ENCODE measurements at regions not wholly inside any gene's neighbourhood (a gene's known extent, or its start where the extent isn't known, plus 50 kb on each side); places are given as distances from the start of the nearest gene placed in this dataset.

- no peak overlapping the region for H3K4me3 ChIP-seq (ENCODE audit: low read depth, low read length)
- DNase-seq (ENCODE audit: low read depth) = no peak
- TF ChIP-seq MYC (IDR thresholded peaks at IDR 0.05; ENCODE audit: low read depth, low read length) = no peak
- no peak for TF ChIP-seq POLR2A (IDR thresholded peaks at IDR 0.05; ENCODE audit: extremely low read depth, insufficient read length)
- no peak for TF ChIP-seq CTCF (IDR thresholded peaks at IDR 0.05; ENCODE audit: low read depth, low read length)
- TF ChIP-seq MAX (IDR thresholded peaks at IDR 0.05; ENCODE audit: low read depth, low read length) = no peak
These were observed 134.2 kb downstream of the TLR5 start for GRCh38 chr1:223008808-223009207.

GRCh38 chr1:223009406-223009805 lies 133.6 kb downstream of the TLR5 start:
- no peak overlapping the region for H3K4me3 ChIP-seq (ENCODE audit: low read depth, low read length)
- DNase-seq (ENCODE audit: low read depth) = no peak
- TF ChIP-seq MYC (IDR thresholded peaks at IDR 0.05; ENCODE audit: low read depth, low read length) = no peak
- TF ChIP-seq CTCF (IDR thresholded peaks at IDR 0.05; ENCODE audit: low read depth, low read length) = no peak
- no peak for TF ChIP-seq POLR2A (IDR thresholded peaks at IDR 0.05; ENCODE audit: extremely low read depth, insufficient read length)
- TF ChIP-seq MAX (IDR thresholded peaks at IDR 0.05; ENCODE audit: low read depth, low read length) = no peak

- no peak for TF ChIP-seq MAX (IDR thresholded peaks at IDR 0.05; ENCODE audit: low read depth, low read length)
- no peak for TF ChIP-seq POLR2A (IDR thresholded peaks at IDR 0.05; ENCODE audit: extremely low read depth, insufficient read length)
- no peak for DNase-seq (ENCODE audit: low read depth)
- no peak overlapping the region for H3K4me3 ChIP-seq (ENCODE audit: low read depth, low read length)
These were observed 132.2 kb downstream of the TLR5 start for GRCh38 chr1:223010582-223011504.

- no peak overlapping the region for H3K4me3 ChIP-seq (ENCODE audit: low read depth, low read length)
- no peak for DNase-seq (ENCODE audit: low read depth)
- TF ChIP-seq POLR2A (IDR thresholded peaks at IDR 0.05; ENCODE audit: extremely low read depth, insufficient read length) (no peak), CTCF (IDR thresholded peaks at IDR 0.05; ENCODE audit: low read depth, low read length) (no peak), MYC (IDR thresholded peaks at IDR 0.05; ENCODE audit: low read depth, low read length) (no peak), MAX (IDR thresholded peaks at IDR 0.05; ENCODE audit: low read depth, low read length) (no peak)
These were observed 131.6 kb downstream of the TLR5 start for GRCh38 chr1:223011505-223011856.

GRCh38 chr1:223012176-223012788 lies 130.8 kb downstream of the TLR5 start:
- no peak for DNase-seq (ENCODE audit: low read depth)
- no peak overlapping the region for H3K4me3 ChIP-seq (ENCODE audit: low read depth, low read length)
- TF ChIP-seq MYC (IDR thresholded peaks at IDR 0.05; ENCODE audit: low read depth, low read length) (no peak), POLR2A (IDR thresholded peaks at IDR 0.05; ENCODE audit: extremely low read depth, insufficient read length) (no peak), CTCF (IDR thresholded peaks at IDR 0.05; ENCODE audit: low read depth, low read length) (no peak), MAX (IDR thresholded peaks at IDR 0.05; ENCODE audit: low read depth, low read length) (no peak)

- no peak for TF ChIP-seq POLR2A (IDR thresholded peaks at IDR 0.05; ENCODE audit: extremely low read depth, insufficient read length)
- TF ChIP-seq CTCF (IDR thresholded peaks at IDR 0.05; ENCODE audit: low read depth, low read length) = no peak
- no peak for TF ChIP-seq MAX (IDR thresholded peaks at IDR 0.05; ENCODE audit: low read depth, low read length)
- TF ChIP-seq MYC (IDR thresholded peaks at IDR 0.05; ENCODE audit: low read depth, low read length) = no peak
- no peak for DNase-seq (ENCODE audit: low read depth)
These were observed 130.1 kb downstream of the TLR5 start for GRCh38 chr1:223012938-223013337.

More at GRCh38 chr1:223012938-223013337, 130.1 kb downstream of the TLR5 start:
- H3K4me3 ChIP-seq (ENCODE audit: low read depth, low read length) = no peak overlapping the region

Measured in NB4 (cell line).